RWPE2 (cell line): ENCODE measurements at regions not wholly inside any gene's neighbourhood (a gene's known extent, or its start where the extent isn't known, plus 50 kb on each side); places are given as distances from the start of the nearest gene placed in this dataset.

ENCODE experiments used
- ATAC-seq: fragments of 200-7000 bp; cut with Tn5 transposase; 3 replicates; pipeline ENCODE4 v1.9.1; 2021; ENCODE audit warnings: low read depth
- DNase-seq: peaks from one replicate; pipeline ENCODE4 v3.0.0-alpha.2; 2020; ENCODE audit warnings: low spot score
- H3K27ac ChIP-seq: fragments of 450-650 bp; 2 replicates; pipeline ENCODE4 v1.5.1; 2017; ENCODE audit warnings: mild to moderate bottlenecking; ENCODE audit not compliant: poor library complexity, severe bottlenecking
- H3K27me3 ChIP-seq: fragments of 250-450 bp; sonication (Bioruptor Pico); 2 replicates; pipeline ENCODE4 v1.5.1; 2021; ENCODE audit warnings: mild to moderate bottlenecking, moderate library complexity; ENCODE audit not compliant: insufficient read depth, poor library complexity, severe bottlenecking
- H3K36me3 ChIP-seq: fragments of 250-450 bp; sonication (Bioruptor Pico); 2 replicates; pipeline ENCODE4 v1.5.1; 2020; ENCODE audit warnings: low read depth, mild to moderate bottlenecking, moderate library complexity
- H3K4me1 ChIP-seq: fragments of 250-450 bp; sonication (Bioruptor Pico); 2 replicates; pipeline ENCODE4 v1.5.1; 2021; ENCODE audit warnings: mild to moderate bottlenecking, moderate library complexity; ENCODE audit not compliant: insufficient read depth, poor library complexity, severe bottlenecking
- H3K4me3 ChIP-seq: fragments of 250-450 bp; sonication (Bioruptor Pico); 2 replicates; pipeline ENCODE4 v1.5.1; 2021; ENCODE audit warnings: mild to moderate bottlenecking, moderate library complexity; ENCODE audit not compliant: severe bottlenecking
- H3K9me3 ChIP-seq: fragments of 250-450 bp; sonication (Bioruptor Pico); 2 replicates; pipeline ENCODE4 v1.5.1; 2021; ENCODE audit warnings: mild to moderate bottlenecking, moderate library complexity; ENCODE audit not compliant: severe bottlenecking
- TF ChIP-seq, protein P1 (sequence below): fragments of 450-650 bp; IDR thresholded peaks from one replicate; pipeline ENCODE4 v1.5.1; 2017; ENCODE audit warnings: mild to moderate bottlenecking, moderate library complexity; ENCODE audit not compliant: poor library complexity, severe bottlenecking

DNA sequence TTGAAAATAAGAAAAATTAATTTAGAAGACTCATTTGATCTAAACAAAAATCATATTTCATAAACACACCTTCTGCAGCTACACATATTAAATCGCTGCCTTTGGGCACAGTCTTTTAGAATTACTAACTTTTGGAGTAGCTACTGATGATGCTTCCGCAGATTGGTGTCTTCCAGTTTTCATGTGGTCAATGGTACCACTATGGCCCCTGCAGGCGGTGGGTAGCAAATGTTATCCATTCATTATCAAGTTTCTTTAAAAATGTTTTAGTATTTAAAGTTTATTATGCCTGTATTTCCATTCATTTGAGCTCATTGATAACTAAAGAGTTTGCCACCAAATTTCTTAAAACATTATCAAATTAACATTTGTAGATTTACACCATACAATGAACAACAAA is 122.9 kb upstream of the GRAMD2B start:
- Histone ChIP-seq H3K27ac (no peak overlapping the region), H3K4me1 (no peaks in the 10 kb centered on the region), H3K9me3 (no peaks in the 10 kb centered on the region), H3K36me3 (no peaks in the 10 kb centered on the region), H3K27me3 (no peaks in the 10 kb centered on the region), H3K4me3 (no peak overlapping the region)
- DNase-seq (no peak), ATAC-seq (no peak)
- TF ChIP-seq, protein P1, sequence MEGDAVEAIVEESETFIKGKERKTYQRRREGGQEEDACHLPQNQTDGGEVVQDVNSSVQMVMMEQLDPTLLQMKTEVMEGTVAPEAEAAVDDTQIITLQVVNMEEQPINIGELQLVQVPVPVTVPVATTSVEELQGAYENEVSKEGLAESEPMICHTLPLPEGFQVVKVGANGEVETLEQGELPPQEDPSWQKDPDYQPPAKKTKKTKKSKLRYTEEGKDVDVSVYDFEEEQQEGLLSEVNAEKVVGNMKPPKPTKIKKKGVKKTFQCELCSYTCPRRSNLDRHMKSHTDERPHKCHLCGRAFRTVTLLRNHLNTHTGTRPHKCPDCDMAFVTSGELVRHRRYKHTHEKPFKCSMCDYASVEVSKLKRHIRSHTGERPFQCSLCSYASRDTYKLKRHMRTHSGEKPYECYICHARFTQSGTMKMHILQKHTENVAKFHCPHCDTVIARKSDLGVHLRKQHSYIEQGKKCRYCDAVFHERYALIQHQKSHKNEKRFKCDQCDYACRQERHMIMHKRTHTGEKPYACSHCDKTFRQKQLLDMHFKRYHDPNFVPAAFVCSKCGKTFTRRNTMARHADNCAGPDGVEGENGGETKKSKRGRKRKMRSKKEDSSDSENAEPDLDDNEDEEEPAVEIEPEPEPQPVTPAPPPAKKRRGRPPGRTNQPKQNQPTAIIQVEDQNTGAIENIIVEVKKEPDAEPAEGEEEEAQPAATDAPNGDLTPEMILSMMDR: peak; percentile 26

DNA sequence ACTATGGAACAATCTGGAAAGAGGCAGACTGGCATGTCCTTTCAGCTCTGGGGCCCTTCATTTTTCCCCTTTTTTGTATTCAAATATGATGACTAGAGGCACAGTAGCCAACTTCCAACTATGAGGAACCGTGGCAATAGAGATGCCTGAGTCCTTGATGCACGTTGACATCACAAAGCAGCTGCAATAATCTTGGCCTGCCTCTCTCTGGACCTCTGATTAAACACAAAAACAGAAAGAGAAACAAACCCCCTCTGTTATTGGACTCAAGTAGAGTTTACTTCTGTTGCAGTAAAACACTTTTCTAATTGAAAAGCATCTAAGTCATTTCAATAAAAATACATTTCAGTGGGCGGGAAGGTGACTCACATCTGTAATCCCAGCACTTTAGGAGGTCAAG is 122.2 kb upstream of the GRAMD2B start:
- no peaks in the 10 kb centered on the region for H3K4me1 ChIP-seq
- ATAC-seq (no peak), DNase-seq (no peak)
- H3K9me3 ChIP-seq: no peaks in the 10 kb centered on the region
- H3K36me3 ChIP-seq: no peaks in the 10 kb centered on the region
- no peak overlapping the region for H3K4me3 ChIP-seq
- H3K27ac ChIP-seq: no peak overlapping the region
- H3K27me3 ChIP-seq: no peaks in the 10 kb centered on the region
- TF ChIP-seq, protein P1: no peak

DNA sequence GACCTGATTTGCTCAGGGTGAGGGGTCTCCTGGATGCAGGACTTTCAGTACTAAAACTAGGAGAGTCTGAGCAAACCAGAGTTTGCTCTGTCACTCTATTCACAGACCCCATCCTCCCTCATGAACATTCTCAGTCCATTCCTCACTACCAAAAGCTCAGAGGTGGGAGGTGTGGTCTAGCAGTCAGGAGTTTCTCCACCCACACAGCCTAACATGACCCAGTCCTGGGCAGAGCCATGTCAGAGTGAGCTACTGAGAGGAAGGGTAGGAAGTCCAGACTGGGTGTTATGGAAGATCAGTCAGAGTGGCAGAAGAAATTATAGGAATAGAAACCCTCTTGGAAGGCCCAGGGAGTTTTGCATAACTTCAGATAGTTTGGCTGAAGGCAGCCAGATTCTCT is 113.3 kb upstream of the GRAMD2B start:
- H3K4me1 ChIP-seq: no peaks in the 10 kb centered on the region
- TF ChIP-seq, protein P1: no peak
- no peaks in the 10 kb centered on the region for H3K36me3 ChIP-seq
- H3K27ac ChIP-seq: no peak overlapping the region
- ATAC-seq (no peak; the same call in 2 of the 3 replicates), DNase-seq (no peak)
- no peaks in the 10 kb centered on the region for H3K9me3 ChIP-seq
- H3K4me3 ChIP-seq: no peak overlapping the region
- peaks cover 4% of the 10 kb centered on the region for H3K27me3 ChIP-seq

DNA sequence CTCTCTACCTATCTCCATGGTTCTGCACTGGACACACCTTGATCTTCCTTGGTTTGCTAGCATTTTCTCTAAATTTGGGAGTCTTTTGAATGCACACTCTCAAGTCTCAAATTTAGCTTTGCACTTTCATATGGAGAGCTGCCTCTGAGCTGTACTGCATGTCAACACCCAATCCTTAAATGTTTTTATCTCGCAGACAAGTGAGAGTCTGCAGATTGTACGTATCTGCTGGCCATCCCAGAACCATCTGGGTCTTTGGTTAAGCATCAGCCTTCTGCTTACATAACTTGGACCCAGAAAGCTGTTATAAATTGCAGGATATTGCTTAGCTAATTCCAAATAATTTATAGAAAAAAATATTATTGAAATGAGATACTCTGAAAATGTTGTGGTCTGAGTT is 111.4 kb upstream of the GRAMD2B start:
- peaks cover 14% of the 10 kb centered on the region for H3K27me3 ChIP-seq
- no peak for ATAC-seq
- no peaks in the 10 kb centered on the region for H3K9me3 ChIP-seq
- H3K4me1 ChIP-seq: no peaks in the 10 kb centered on the region
- no peak for DNase-seq
- no peaks in the 10 kb centered on the region for H3K36me3 ChIP-seq
- H3K4me3 ChIP-seq: no peak overlapping the region
- H3K27ac ChIP-seq: no peak overlapping the region
- TF ChIP-seq, protein P1: no peak

DNA sequence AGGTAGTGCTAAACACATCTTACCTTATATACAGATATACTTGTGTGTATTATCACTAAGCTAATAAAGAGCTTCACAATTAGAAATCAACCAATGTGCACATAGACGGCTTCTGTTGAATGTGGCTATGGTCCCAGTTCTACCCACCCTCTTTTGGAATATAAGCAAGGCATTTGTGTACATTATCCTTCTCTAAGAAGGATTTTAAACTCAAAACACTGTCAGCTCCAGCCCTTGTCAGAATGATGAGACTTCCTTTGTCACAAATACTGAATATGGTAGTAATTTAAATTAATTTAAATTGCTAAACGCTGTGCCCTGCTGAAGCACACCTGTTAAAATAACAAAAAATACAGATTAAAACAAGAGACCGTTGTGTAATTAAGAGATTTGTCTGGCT is 107.9 kb upstream of the GRAMD2B start:
- Histone ChIP-seq H3K36me3 (no peaks in the 10 kb centered on the region), H3K4me3 (no peak overlapping the region), H3K27ac (no peak overlapping the region), H3K27me3 (peaks cover 10% of the 10 kb centered on the region), H3K9me3 (no peaks in the 10 kb centered on the region), H3K4me1 (no peaks in the 10 kb centered on the region)
- ATAC-seq (no peak), DNase-seq (no peak)
- TF ChIP-seq, protein P1: no peak
